HG02943 (cell line): ENCODE measurements at regions not wholly inside any gene's neighbourhood (a gene's known extent, or its start where the extent isn't known, plus 50 kb on each side); places are given as distances from the start of the nearest gene placed in this dataset.

ENCODE experiments used
- ATAC-seq: cut with Tn5 transposase; IDR thresholded peaks from one replicate; pipeline ENCODE4 v1.9.1; 2021; ENCODE audit warnings: mild to moderate bottlenecking, low read depth, moderate library complexity; ENCODE audit not compliant: unreplicated experiment

DNA sequence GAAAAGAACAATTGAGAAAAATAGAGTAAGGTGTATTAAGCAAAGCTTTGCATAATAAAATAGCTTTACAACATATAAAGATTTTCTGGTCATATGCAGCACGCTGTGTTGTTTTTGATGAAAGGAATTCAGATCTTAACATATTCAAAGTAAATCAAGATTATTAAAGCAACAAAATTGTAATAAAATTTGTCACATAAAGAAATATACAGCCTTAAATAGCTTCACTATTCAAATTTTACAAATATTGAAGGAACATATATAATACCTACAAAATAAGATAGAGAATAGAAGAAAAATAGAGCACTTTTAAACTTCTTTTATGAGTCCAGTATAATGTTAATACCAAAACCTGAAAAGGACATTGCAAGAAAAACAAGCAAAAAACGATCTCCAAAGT is 749.1 kb upstream of the POT1 start:
- ATAC-seq = no peak

DNA sequence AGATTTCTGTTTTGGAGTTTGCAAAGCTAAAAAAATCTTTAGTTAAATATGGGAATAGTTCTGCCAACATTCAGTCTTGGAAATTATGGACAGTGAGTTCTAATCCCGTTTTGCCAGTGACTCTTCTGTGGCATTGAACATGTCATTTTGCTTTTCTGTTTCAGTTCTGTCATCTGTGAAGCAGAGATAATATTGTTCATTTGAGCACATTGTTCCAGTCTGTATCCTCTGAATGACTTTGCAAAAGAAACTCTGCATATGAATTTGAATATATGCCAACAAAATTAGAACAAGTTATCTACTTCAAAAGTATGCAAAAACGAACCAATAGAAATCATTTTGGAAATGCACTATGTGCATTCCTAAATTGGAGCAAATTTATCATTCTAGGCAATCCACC is 746.0 kb upstream of the POT1 start:
- ATAC-seq = no peak

DNA sequence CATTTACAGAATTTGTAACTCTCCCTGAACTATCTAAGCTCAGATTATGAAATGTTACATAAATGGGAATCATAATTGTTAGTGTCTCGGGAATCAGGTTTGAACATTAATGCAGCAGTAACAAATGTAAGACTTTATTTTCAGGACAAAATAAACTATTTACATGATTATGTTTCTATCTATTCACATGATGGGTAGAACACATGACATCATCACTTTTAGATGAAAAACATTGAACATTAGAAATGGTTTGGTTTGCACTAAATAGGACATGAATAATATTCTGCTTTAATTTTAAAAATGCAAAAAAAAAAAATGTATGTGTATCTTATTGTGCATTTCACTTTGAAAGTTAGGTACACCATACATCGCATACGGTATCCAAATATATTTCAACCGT is 745.5 kb upstream of the POT1 start:
- ATAC-seq = no peak

DNA sequence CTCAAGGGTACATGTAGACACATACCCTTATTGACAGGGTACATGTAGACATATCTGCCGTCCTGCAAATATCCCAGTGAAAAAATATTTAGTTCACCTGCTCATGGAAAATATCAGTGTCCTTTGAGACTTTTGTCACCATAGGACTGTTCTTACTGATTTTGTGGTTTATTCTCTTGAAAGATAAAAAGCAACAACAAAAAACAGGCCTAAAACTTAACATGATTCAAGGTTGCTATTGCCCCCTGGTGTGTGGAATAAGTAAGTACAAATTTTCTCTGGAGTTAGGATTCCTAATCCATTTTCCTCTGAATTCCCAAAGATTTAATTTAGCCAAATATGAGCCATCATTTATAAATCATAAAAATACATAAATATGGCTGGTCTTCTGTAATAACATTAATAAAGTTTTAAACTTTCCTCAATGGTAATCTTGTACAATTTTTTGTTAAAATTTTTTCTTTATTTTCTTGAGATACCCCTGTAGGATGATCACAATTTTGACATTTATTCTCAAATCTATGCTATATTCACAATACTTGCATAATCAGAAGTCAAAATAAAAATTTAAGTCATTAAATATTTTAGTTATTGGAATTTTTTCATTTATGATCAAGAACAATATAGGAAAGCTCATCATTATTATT is 741.4 kb upstream of the POT1 start:
- no peak for ATAC-seq

DNA sequence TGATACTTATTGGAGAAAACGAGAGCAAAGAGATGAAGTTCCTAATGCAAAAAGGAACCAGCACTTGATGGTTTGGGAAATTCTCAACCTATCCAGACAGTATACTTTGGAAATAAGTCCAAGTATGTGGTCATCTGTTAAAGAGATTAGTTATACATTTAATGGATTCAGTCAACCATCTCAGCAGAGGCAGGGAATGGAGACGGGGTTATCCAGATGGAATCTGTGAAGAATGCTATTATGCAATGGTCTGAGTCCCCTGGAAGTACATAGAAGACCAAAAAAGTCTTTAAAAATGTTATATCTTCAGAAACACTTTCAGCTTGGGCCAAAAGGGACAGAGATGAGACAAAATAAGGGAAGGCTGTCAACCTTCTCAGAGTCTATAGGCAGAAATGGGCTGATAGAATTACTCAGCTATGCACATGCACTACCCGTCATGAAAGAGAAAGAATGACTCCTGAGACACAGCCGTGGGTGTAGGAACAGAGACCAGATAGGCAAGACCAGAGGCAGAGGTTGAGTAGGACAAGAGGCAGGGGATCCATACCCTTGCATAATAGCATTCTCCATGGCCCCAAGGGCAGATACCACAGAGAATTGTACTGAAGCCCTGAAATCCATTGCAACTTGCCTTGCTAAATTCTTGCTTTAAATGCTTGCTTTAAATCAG is 738.8 kb upstream of the POT1 start:
- no peak for ATAC-seq

DNA sequence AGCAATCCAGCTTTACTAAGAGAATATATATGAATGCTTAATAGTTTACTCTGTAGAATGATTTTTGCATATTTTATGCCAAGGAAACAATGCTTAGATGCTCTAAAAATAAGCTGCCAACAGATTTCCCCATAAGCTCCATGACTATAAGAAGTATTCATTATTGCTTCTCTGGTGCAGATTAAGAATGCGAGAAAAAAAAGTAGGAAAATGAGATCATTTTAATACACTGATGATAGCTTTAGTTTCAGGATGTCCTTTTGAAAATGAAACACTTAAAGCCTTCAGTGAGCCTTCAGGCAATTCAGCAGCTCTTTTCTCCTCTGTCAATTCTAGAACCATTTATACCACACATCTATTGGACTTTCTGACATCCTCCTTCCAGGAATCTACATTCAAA is 735.0 kb upstream of the POT1 start:
- no peak for ATAC-seq

DNA sequence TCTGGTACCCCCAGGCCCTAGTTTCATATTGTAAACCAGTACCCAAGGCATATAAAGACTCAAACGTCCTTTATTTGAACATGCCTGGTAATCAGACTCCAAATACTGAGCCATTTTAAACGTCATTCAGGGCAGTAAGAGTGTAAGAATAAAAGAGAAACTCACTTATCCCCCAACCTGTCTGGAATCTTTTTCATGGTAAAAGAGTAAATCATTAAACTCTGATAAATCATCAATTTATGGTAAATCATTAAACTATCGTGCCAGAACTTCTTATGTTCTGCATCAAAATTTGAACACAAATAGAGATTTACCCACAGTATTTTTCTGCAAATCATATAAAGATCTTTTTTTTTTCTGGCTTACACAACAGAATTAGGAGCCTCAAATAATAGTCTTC is 734.3 kb upstream of the POT1 start:
- ATAC-seq = no peak

DNA sequence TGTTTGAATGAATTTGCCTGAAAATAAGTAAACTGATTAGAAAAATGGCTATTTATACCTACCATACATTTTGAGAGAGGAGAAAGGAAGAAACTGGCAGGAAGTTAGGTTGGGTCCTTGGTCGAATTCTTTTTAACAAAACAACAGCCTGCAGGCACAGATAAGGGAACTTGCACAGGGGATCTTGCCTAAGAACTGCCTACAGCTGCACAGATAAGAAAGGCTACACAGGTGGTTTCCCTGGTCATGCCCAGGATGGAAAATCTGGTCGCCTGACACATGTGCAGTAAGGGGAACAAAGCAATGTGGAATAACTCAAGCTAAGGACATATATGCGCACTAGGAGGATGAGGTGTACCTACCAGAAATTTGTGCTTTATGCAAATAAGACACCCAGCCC is 732.1 kb upstream of the POT1 start:
- no peak for ATAC-seq

DNA sequence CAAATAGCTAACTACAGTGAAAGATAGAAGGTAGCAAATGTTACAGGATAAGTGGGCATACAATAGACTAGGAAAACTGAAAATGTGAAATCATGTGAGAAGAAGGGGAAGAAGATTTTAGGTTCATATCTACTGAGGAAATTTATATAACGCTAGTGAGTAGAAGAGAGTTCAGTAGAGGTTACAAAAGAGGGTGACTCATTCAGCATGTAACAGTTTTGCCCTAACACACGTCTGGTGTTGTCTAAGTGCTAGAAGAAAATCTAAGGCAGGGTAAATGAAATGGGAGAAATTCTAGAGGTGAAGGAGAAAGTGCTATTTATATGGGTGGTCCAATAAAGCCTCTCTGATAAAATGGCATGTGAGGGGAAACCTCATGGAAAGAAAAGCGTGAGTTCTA is 731.4 kb upstream of the POT1 start:
- ATAC-seq = no peak

DNA sequence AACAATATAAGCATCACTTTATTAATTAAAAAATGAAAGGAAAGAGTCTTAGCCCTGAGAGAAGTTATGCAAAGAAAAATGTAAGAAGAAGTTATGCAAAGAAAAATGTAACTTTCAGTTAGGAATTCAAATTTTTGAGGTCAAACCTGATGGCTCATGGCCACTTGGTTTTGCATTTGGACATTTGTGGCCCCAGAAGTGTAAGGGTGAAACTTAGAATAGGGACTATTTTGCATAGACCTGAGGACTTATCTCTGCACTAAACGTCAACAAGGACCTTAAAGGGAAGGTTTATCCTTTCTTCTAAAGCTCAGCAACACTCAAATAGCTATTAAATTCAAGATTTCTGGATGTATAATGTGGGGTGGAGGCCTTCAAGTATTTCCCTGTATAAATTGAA is 724.5 kb upstream of the POT1 start:
- ATAC-seq = no peak

DNA sequence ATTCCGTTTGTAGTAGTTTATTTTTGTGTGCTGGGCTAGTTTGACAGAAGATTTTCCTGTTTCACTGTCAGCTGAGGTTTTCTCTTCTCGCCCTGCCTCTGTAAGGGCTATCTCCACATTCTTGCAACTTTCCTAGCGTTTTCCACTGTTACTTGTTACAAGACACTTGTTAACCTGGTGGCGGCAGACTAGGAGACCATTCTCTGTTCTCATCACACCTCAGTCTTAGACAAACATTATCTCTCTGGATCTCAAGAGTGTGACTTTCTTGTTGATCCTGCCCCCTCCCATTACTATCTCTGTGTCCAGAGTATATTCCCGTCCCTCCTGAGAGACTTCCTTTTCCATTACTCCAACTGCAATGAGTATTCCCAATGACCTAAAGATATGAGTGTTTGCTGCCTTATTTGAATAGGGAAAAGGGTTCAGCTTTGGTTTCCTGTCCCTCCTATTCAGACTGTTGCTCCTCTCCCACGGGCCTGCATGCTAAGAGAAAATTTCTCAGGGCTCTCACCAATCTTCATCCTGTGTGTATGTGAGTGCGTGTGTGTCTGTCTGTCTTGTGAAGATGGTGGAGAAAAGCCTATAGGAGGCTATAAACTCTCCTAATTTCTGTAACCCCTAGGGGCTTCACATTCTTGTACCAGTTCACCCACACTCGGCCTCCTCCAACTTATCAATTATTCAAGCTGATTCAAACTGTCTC is 722.4 kb upstream of the POT1 start:
- no peak for ATAC-seq

DNA sequence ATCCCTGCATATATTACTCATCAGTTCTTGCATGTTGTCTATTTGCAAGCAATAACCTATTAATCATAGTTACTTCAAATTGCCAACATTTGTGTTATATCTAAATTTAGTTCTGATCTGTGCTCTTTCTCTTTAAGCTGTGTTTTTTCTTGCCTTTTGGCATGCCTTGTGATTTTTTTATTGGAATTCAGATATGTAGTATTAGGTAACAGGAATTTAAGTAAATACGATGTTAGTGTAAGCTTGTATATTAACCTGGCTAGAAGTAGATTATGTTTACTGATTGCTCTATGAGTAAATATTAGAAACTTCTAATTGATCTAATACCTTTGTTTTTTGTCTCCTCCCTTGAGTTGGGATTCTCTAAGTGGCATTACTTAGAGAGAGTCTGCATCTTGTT is 718.9 kb upstream of the POT1 start:
- no peak for ATAC-seq

DNA sequence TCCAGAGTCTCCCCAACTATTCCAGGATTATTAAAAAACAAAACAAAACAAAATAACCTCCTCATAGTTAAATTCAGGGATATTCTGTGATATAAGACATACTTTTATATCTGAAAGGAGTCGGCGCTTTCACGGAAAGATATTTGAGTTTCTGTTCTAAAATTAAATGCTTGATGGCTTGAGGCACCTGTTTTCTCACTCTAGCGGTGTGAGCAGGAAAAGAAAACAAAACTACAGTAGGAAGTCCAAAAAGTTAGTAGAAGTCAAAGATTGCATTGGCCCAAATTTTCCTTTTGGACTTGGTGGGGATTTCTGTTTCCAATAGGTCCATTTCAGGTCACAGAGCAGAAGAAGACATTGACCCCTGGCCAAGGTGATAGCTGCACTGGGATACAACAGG is 716.1 kb upstream of the POT1 start:
- no peak for ATAC-seq

DNA sequence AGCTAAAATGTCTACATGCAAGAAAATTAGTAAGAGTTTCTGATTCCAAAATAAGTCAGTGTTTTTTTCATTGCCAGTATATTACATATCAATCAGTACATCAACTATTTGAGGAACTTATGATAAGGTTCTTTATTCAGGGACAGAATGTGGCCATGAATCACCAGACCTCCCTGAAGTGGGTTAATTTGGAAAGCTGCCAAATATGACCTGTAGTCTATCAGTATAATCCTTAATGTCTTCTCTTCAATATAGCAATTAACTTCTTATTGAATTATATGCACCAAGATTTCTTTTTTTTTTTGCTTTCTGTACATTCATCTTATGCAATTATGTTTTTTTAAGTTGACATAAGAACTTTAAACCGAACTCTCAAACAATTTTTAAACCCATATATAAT is 714.5 kb upstream of the POT1 start:
- ATAC-seq = no peak

DNA sequence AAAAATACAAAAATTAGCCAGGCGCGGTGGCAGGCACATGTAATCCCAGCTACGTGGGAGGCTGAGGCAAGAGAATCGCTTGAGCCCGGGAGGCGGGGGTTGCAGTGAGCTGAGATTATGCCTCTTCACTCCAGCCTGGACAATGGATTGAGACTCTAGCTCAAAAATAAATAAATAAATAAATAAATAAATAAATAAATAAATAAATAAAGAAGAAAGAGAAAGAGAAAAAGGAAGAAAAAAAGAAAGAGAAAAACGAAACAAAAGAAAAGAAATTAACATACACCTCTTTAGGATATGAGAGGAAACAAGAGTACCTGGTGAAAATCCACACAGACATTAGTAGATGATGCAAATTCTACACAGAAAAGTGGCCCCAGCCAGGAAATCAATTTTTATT is 713.7 kb upstream of the POT1 start:
- no peak for ATAC-seq

DNA sequence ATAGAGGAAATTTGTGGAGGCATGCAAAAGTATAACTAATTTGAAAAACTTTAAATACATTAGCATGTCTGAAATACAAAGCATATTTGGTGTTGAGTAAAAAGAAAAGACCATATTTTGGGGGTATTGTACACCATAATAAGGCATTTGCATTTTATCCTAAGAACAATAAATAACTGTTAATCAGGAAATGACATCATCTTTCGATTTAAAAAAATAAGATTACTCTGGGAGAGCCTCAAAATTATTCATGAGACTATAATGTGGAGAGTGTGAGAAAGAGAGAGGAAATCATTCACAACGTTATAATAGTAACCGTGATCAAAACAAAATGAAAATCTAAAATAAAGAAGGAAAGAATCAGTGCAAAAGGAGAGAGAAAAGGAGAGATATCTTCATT is 712.3 kb upstream of the POT1 start:
- no peak for ATAC-seq

DNA sequence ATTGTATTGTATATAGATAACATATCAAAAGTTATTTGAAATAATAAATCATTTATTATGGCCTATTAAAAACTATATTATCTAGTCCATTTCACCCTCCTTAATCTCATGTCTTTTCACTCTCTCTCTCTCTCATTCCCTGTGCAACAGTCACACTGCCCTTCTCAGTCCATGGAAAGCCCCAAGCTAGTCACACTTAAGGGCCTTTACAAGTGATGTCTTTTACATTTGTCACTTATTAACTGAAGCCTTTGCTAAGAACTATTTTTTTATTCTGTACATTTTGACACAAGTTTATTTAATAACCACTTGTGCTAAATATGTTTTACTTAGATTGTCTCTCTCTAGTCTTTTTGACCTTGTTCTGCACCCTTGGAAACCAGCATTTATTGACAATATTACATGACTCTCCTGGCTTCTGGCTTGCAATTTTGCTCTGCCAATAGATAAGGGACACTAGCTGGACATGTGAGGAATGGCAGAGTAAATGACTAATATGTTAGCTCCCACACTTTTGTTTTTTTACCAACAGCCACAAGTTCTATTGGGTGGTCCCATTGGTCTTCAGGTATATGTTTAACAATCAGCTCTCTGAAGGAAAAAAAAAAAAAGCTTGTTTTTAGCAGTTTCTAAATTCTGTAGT is 706.8 kb upstream of the POT1 start:
- ATAC-seq = no peak

DNA sequence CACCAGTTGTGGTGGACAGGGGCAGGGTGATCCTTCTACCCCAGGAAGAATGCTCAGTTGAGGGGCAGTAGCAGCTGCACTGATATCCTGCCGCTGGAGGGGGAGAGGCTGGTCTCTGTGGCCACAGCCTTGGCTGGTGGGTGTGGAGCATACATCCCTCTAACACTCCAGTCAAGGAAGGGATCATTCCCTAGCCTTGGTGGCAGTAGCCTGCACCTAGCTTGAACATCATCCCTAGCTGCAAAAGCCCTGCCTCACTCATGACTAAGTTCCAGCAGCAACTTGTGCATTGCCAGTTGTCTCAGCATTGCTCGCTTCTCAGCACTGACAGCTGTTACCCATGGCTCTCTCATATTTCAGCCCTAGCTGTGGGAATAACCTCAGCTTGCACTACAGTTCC is 688.9 kb upstream of the POT1 start:
- ATAC-seq = no peak

DNA sequence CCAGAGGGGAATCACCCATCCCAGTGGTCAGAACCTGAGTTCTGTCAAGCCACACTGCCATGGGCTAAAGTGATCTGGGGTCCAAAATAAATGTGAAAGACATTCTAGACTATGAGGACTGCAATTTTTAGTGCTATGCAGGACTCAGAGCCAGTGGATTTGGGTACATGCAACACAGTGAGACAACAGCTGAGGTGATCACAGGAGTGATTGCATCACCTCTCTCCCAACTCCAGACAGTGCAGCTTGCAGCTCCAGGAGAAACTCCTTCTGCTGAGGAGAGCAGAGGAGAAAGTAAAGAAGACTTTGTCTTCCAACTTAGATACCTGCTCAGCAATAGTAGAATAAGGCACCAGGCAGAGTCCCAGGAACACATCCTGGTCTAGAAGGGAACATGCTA is 682.0 kb upstream of the POT1 start:
- no peak for ATAC-seq

DNA sequence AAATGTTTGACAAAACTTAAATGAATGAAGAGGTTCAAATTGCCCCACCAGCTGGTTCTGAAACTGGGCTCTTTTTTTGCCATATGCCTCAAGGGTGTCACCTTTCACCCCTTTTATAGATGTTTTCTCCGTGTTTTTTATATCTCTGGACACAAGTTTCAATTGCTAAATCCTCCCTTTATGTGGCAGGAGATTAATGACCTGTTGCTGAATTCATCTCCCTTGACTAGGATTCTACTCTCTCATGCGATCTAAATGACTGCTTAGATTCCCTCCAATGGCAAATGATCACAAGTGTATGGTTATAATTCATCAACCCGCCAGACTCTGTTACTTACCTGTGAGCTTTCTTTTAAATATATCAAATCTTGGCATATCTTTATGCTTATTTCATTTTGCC is 677.0 kb upstream of the POT1 start:
- ATAC-seq = no peak

DNA sequence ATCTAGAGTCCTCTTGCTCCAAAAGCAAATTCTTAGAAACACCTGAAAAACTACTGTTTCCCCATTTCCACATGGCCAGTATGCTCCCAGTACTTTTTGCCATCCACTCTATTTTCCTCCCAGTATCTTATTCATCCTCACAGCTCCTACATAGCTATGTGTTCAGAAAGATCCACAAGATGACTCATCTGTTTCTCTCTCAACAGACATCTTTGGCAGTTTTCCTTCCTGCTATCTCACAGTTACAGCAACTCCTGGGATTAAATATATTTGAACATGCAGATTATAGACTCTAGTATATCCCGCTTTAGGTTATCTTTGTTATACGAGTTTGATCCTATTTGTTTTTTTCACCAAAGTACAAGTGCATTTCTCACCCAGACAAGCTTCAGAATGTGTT is 675.6 kb upstream of the POT1 start:
- no peak for ATAC-seq

DNA sequence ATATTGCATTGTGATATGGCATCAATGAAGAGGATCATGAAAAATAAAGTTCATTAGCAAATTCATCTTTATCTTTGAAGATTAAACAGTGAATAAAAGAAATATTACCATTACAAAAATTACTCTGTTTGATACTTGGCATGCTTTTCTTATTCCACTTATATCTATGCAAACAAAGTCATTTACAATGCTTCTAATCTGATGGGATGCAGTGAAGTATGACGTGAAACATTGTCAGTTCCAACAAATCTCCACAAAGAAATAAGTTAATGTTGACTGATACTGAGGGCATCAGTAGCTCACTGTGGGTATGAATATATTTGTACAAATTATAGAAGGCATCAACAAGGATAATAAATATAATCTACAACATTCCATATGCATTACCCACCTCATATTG is 672.8 kb upstream of the POT1 start:
- ATAC-seq = no peak
